Lung (tissue), 11 donors: ENCODE measurements at regions not wholly inside any gene's neighbourhood (a gene's known extent, or its start where the extent isn't known, plus 50 kb on each side); places are given as distances from the start of the nearest gene placed in this dataset.

Source experiments
- ATAC-seq: fragments of 200-7000 bp; cut with Tn5 transposase; one replicate; pipeline ENCODE4 v1.9.1; 2020; ENCODE audit warnings: moderate number of reproducible peaks; ENCODE audit not compliant: insufficient read depth, low FRiP score
- DNase-seq, 3 donors: peaks; one replicate each; pipeline ENCODE4 v3.0.0-alpha.2; 2013 to 2017
- H3K27ac ChIP-seq, 2 donors: one replicate each; pipeline ENCODE4 v1.5.1; 2013; ENCODE audit warnings: mild to moderate bottlenecking in 2 of 2, moderate library complexity in 2 of 2, control low read depth in 1 of 2, inconsistent platforms in 1 of 2, low read depth in 1 of 2, low read length in 1 of 2
- H3K27me3 ChIP-seq, 3 donors: one replicate each; pipeline ENCODE4 v1.5.1; 2013; ENCODE audit warnings: low read length in 2 of 3; ENCODE audit not compliant: control insufficient read depth in 3 of 3, insufficient read depth in 3 of 3
- H3K36me3 ChIP-seq, 4 donors: one replicate each; pipeline ENCODE4 v1.5.1; 2013; ENCODE audit warnings: low read length in 4 of 4, mild to moderate bottlenecking in 1 of 4, moderate library complexity in 1 of 4; ENCODE audit not compliant: control insufficient read depth in 4 of 4, insufficient read depth in 4 of 4
- H3K4me1 ChIP-seq, 5 donors: one replicate each; pipeline ENCODE4 v1.5.1; 2013; ENCODE audit warnings: low read length in 5 of 5, mild to moderate bottlenecking in 2 of 5, moderate library complexity in 1 of 5; ENCODE audit not compliant: control insufficient read depth in 5 of 5, insufficient read depth in 5 of 5
- H3K4me3 ChIP-seq: one replicate; pipeline ENCODE4 v1.5.1; 2013; ENCODE audit warnings: mild to moderate bottlenecking, control low read depth, moderate library complexity
- H3K9ac ChIP-seq, 2 donors: one replicate each; pipeline ENCODE4 v1.5.1; 2013; ENCODE audit warnings: low read length in 2 of 2, control low read depth in 1 of 2; ENCODE audit not compliant: insufficient read depth in 1 of 2
- H3K9me3 ChIP-seq, 4 donors: one replicate each; pipeline ENCODE4 v1.5.1; 2013; ENCODE audit warnings: low read length in 3 of 4, mild to moderate bottlenecking in 1 of 4, moderate library complexity in 1 of 4; ENCODE audit not compliant: control insufficient read depth in 4 of 4, insufficient read depth in 3 of 4
- CTCF ChIP-seq: IDR thresholded peaks from 2 replicates; pipeline ENCODE4 v1.5.1; 2012; ENCODE audit warnings: mild to moderate bottlenecking; ENCODE audit errors: control extremely low read depth, extremely low read depth
- WGBS, 2 donors: extraction: QIAGEN DNeasy Blood & Tissue Kit; methylation state at CpG; one replicate each; pipeline ENCODE4 v1.1.7; 2013; 5-methylcytosine and 5-hydroxymethylcytosine counted together
- donor health status: control.
- donor health status: control.
- donor health status: Bipolar disorder and iron deficiency.
- donor health status: healthy.
- donor health status: DM: yes; HTN: yes; CAD: no.

DNA sequence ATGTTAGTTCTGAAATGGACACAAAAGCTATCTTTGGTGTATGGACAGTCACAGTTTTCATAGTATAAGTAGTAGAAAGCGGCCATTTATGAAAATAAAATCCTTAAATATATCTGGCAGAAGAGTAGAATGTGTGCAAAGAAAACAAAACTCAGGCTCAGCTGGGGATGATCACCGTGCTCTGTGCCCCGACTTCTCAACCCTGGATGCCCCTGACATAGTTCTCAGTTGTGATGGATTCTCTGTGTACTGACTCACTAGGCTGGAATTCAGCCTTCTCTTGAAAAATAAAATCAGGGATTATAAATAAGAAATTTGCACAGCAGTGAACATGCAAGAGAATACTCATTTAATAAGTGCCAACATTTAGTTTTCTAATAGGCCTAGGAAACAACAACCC lies 925.1 kb upstream of the NR2F2 start:
- DNase-seq (no peak), ATAC-seq (no peak)
- 74 to 81% methylated on average over 3 of the region's 3 CpGs for WGBS, 2 donors
- H3K27ac ChIP-seq, result no peak overlapping the region
- no peaks in the 10 kb centered on the region for H3K27me3 ChIP-seq
- H3K9me3 ChIP-seq, result peaks cover 0 to 2% (median 0%) of the 10 kb centered on the region in 4 donors
- TF ChIP-seq CTCF, result no peak
- H3K4me3 ChIP-seq, result no peak overlapping the region
- no peaks in the 10 kb centered on the region for H3K36me3 ChIP-seq
- peaks cover 0 to 57% (median 11%) of the 10 kb centered on the region in 5 donors for H3K4me1 ChIP-seq
- no peak overlapping the region for H3K9ac ChIP-seq

GRCh38 chr15:95407534-95407933 lies 923.0 kb upstream of the NR2F2 start:
- no peak for TF ChIP-seq CTCF
- Histone ChIP-seq H3K27ac (no peak overlapping the region), H3K9me3 (peaks cover 0 to 2% (median 0%) of the 10 kb centered on the region in 4 donors), H3K4me3 (no peak overlapping the region), H3K36me3 (no peaks in the 10 kb centered on the region), H3K27me3 (no peaks in the 10 kb centered on the region), H3K4me1 (peaks cover 0 to 39% (median 5%) of the 10 kb centered on the region in 5 donors), H3K9ac (no peak overlapping the region)
- no peak for ATAC-seq
- DNase-seq, result peak in 1 of 3 donors; percentile 23

- DNase-seq (peak in 1 of 3 donors; percentile 18), ATAC-seq (no peak)
- 30 to 42% methylated on average over 2 of the region's 2 CpGs for WGBS, 2 donors
- Histone ChIP-seq H3K9ac (no peak overlapping the region), H3K27ac (peak overlapping the region in 1 of 2 donors; percentile 22), H3K4me3 (no peak overlapping the region), H3K9me3 (peaks cover 0 to 2% (median 0%) of the 10 kb centered on the region in 4 donors), H3K36me3 (no peaks in the 10 kb centered on the region), H3K4me1 (peaks cover 0 to 37% (median 5%) of the 10 kb centered on the region in 5 donors), H3K27me3 (no peaks in the 10 kb centered on the region)
- TF ChIP-seq CTCF, result no peak
Measured at GRCh38 chr15:95409211-95409610, 921.3 kb upstream of the NR2F2 start.
